ENCODE measurements at regions not wholly inside any gene's neighbourhood (a gene's known extent, or its start where the extent isn't known, plus 50 kb on each side); places are given as distances from the start of the nearest gene placed in this dataset.

GRCh38 chr10:61343796-61344195, 109.4 kb downstream of the TMEM26 start:
- no peak for DNase-seq (ENCODE audit: low read depth)
- TF ChIP-seq CTCF (conservative IDR thresholded peaks at IDR 0.05; ENCODE audit: control insufficient read depth, insufficient read depth, low read depth, low read length) = no peak
- no peak overlapping the region for H3K4me3 ChIP-seq (ENCODE audit: control insufficient read depth, low read depth, low read length)

GRCh38 chr10:61342858-61343572, 110.2 kb downstream of the TMEM26 start:
- no peak for DNase-seq (ENCODE audit: low read depth)
- no peak overlapping the region for H3K4me3 ChIP-seq (ENCODE audit: control insufficient read depth, low read depth, low read length)
- no peak for TF ChIP-seq CTCF (conservative IDR thresholded peaks at IDR 0.05; ENCODE audit: control insufficient read depth, insufficient read depth, low read depth, low read length)

- DNase-seq (ENCODE audit: low read depth) = no peak
- H3K4me3 ChIP-seq (ENCODE audit: control insufficient read depth, low read depth, low read length) = no peak overlapping the region
- TF ChIP-seq CTCF (conservative IDR thresholded peaks at IDR 0.05; ENCODE audit: control insufficient read depth, insufficient read depth, low read depth, low read length) = no peak
Observed at GRCh38 chr10:61341008-61341407, 112.2 kb downstream of the TMEM26 start.

- no peak for TF ChIP-seq CTCF (conservative IDR thresholded peaks at IDR 0.05; ENCODE audit: control insufficient read depth, insufficient read depth, low read depth, low read length)
- no peak overlapping the region for H3K4me3 ChIP-seq (ENCODE audit: control insufficient read depth, low read depth, low read length)
- no peak for DNase-seq (ENCODE audit: low read depth)
Observed at GRCh38 chr10:61338146-61338545, 115.0 kb downstream of the TMEM26 start.

GRCh38 chr10:61337741-61338140, 115.4 kb downstream of the TMEM26 start:
- TF ChIP-seq CTCF (conservative IDR thresholded peaks at IDR 0.05; ENCODE audit: control insufficient read depth, insufficient read depth, low read depth, low read length) = no peak
- no peak for DNase-seq (ENCODE audit: low read depth)
- no peak overlapping the region for H3K4me3 ChIP-seq (ENCODE audit: control insufficient read depth, low read depth, low read length)

GRCh38 chr10:61336831-61337230, 116.3 kb downstream of the TMEM26 start:
- no peak for DNase-seq (ENCODE audit: low read depth)
- no peak for TF ChIP-seq CTCF (conservative IDR thresholded peaks at IDR 0.05; ENCODE audit: control insufficient read depth, insufficient read depth, low read depth, low read length)
- no peak overlapping the region for H3K4me3 ChIP-seq (ENCODE audit: control insufficient read depth, low read depth, low read length)

- H3K4me3 ChIP-seq (ENCODE audit: control insufficient read depth, low read depth, low read length) = no peak overlapping the region
- no peak for TF ChIP-seq CTCF (conservative IDR thresholded peaks at IDR 0.05; ENCODE audit: control insufficient read depth, insufficient read depth, low read depth, low read length)
- no peak for DNase-seq (ENCODE audit: low read depth)
Observed at GRCh38 chr10:61335359-61335758, 117.8 kb downstream of the TMEM26 start.

Measured in fibroblast of mammary gland (primary cell).